Left ventricle myocardium inferior (tissue), 1 donor: ENCODE measurements at regions not wholly inside any gene's neighbourhood (a gene's known extent, or its start where the extent isn't known, plus 50 kb on each side); places are given as distances from the start of the nearest gene placed in this dataset.

Experiments
- DNase-seq: peaks from one replicate; pipeline ENCODE4 v3.0.0-alpha.2; 2020
- H3K27ac ChIP-seq: fragments of 200-600 bp; replicated peaks from 2 replicates; pipeline ENCODE4 v1.8.0; 2021
- H3K27me3 ChIP-seq: fragments of 200-600 bp; 2 replicates; pipeline ENCODE4 v1.8.0; 2021; ENCODE audit warnings: low read depth
- H3K36me3 ChIP-seq: fragments of 200-600 bp; 2 replicates; pipeline ENCODE4 v1.8.0; 2021
- H3K4me1 ChIP-seq: fragments of 200-600 bp; 2 replicates; pipeline ENCODE4 v1.8.0; 2021
- H3K4me3 ChIP-seq: fragments of 200-600 bp; 2 replicates; pipeline ENCODE4 v1.8.0; 2021; ENCODE audit warnings: mild to moderate bottlenecking, moderate library complexity
- H3K9me3 ChIP-seq: fragments of 200-600 bp; replicated peaks from 2 replicates; pipeline ENCODE4 v1.8.0; 2021
- CTCF ChIP-seq: fragments of 200-600 bp; IDR thresholded peaks from 2 replicates; pipeline ENCODE4 v1.8.0; 2021; ENCODE audit warnings: antibody characterized with exemption, mild to moderate bottlenecking, borderline replicate concordance
- intact Hi-C: fragments of 100-400 bp; cut with micrococcal nuclease; formaldehyde crosslinking; loops from one replicate; pipeline ENCODE4 v1.11.0; 2022
- donor health status: DM: no; HTN: yes; CAD: no; lungs with severe emphysema.

GRCh38 chr12:115838952-115839351, 438.5 kb downstream of the MED13L start:
- no peak for TF ChIP-seq CTCF
- H3K36me3 ChIP-seq = no peaks in the 10 kb centered on the region
- no peak overlapping the region for H3K4me3 ChIP-seq
- intact Hi-C loops = no loop called here
- peaks cover 7% of the 10 kb centered on the region for H3K27me3 ChIP-seq
- no peak overlapping the region for H3K27ac ChIP-seq
- H3K9me3 ChIP-seq = no peaks in the 10 kb centered on the region
- H3K4me1 ChIP-seq = no peaks in the 10 kb centered on the region
- no peak for DNase-seq

- no peak overlapping the region for H3K27ac ChIP-seq
- no peak for TF ChIP-seq CTCF
- H3K9me3 ChIP-seq = no peaks in the 10 kb centered on the region
- intact Hi-C loops = no loop called here
- DNase-seq = no peak
- H3K4me1 ChIP-seq = no peaks in the 10 kb centered on the region
- H3K27me3 ChIP-seq = peaks cover 11% of the 10 kb centered on the region
- no peak overlapping the region for H3K4me3 ChIP-seq
- no peaks in the 10 kb centered on the region for H3K36me3 ChIP-seq
These were observed 440.3 kb downstream of the MED13L start for GRCh38 chr12:115837220-115837619.

- H3K27ac ChIP-seq = no peak overlapping the region
- H3K36me3 ChIP-seq = no peaks in the 10 kb centered on the region
- no peak overlapping the region for H3K4me3 ChIP-seq
These were observed 442.0 kb downstream of the MED13L start for GRCh38 chr12:115835445-115835844.

GRCh38 chr12:115833704-115834103, 443.8 kb downstream of the MED13L start:
- intact Hi-C loops = no loop called here
- Histone ChIP-seq H3K27me3 (peaks cover 4% of the 10 kb centered on the region), H3K27ac (no peak overlapping the region), H3K9me3 (no peaks in the 10 kb centered on the region), H3K4me1 (no peaks in the 10 kb centered on the region), H3K36me3 (no peaks in the 10 kb centered on the region), H3K4me3 (no peak overlapping the region)
- TF ChIP-seq CTCF = no peak
- DNase-seq = no peak

More at GRCh38 chr12:115835445-115835844, 442.0 kb downstream of the MED13L start:
- Histone ChIP-seq H3K4me1 (no peaks in the 10 kb centered on the region), H3K9me3 (no peaks in the 10 kb centered on the region), H3K27me3 (peaks cover 4% of the 10 kb centered on the region)
- no peak for DNase-seq
- TF ChIP-seq CTCF = no peak
- intact Hi-C loops = no loop called here

- TF ChIP-seq CTCF = no peak
- no peaks in the 10 kb centered on the region for H3K4me1 ChIP-seq
These were observed 446.9 kb downstream of the MED13L start for GRCh38 chr12:115830633-115831032.

GRCh38 chr12:115830070-115830469, 447.4 kb downstream of the MED13L start:
- Histone ChIP-seq H3K4me3 (no peak overlapping the region), H3K36me3 (no peaks in the 10 kb centered on the region)

More at GRCh38 chr12:115830633-115831032, 446.9 kb downstream of the MED13L start:
- Histone ChIP-seq H3K4me3 (no peak overlapping the region), H3K27ac (no peak overlapping the region), H3K9me3 (no peaks in the 10 kb centered on the region), H3K27me3 (peaks cover 4% of the 10 kb centered on the region), H3K36me3 (no peaks in the 10 kb centered on the region)
- intact Hi-C loops = no loop called here
- DNase-seq = no peak

More at GRCh38 chr12:115830070-115830469, 447.4 kb downstream of the MED13L start:
- intact Hi-C loops = no loop called here
- TF ChIP-seq CTCF = no peak
- Histone ChIP-seq H3K4me1 (no peaks in the 10 kb centered on the region), H3K9me3 (peaks cover 3% of the 10 kb centered on the region), H3K27ac (no peak overlapping the region), H3K27me3 (peaks cover 4% of the 10 kb centered on the region)
- DNase-seq = no peak
